ENCODE measurements at regions not wholly inside any gene's neighbourhood (a gene's known extent, or its start where the extent isn't known, plus 50 kb on each side); places are given as distances from the start of the nearest gene placed in this dataset.

DNA sequence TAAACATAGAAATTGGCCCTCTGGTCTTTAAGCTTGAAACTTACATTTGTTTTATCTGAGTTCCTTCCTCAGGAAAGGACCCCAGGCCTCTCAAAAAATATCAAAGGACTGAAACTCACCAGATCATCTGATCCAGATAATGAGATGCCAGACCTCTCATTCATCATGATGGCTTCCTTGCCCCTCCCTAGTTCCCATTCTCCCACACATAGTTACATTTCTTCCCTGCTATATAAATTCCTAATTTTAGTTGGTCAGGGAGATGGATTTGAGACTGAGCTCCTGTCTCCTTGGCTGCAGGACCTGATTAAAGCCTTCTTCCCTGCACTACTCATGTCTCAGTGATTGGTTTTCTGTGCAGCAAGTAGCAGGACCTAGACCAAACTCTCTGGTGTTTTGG lies 119.4 kb upstream of the SPIN1 start:
- H3K36me3 ChIP-seq (ENCODE audit: control insufficient read depth, insufficient read depth, low read length) = no peaks in the 10 kb centered on the region
- H3K27ac Mint-ChIP-seq = no peak overlapping the region
- DNase-seq = no peak

GRCh38 chr9:88267283-88267682 lies 121.0 kb upstream of the SPIN1 start:
- Histone ChIP-seq H3K27ac (ENCODE audit: low read depth, low read length) (no peak overlapping the region), H3K36me3 (ENCODE audit: control insufficient read depth, insufficient read depth, low read length) (no peaks in the 10 kb centered on the region), H3K27me3 (ENCODE audit: control insufficient read depth, insufficient read depth, low read length, poor library complexity, severe bottlenecking) (no peaks in the 10 kb centered on the region), H3K9ac (ENCODE audit: extremely low read depth, low read length, poor library complexity, severe bottlenecking) (no peak overlapping the region), H3K9me3 (ENCODE audit: control insufficient read depth, low read length) (no peaks in the 10 kb centered on the region), H3K4me3 (ENCODE audit: low read length) (no peak overlapping the region), H3K4me1 (ENCODE audit: control insufficient read depth, insufficient read depth, low read length) (no peaks in the 10 kb centered on the region)
- WGBS, 2 experiments (ENCODE audit: insufficient coverage in 1 of 2, insufficient read length in 1 of 2) = 93 to 100% methylated on average over 1 to 3 of the region's 4 CpGs
- no peak for DNase-seq
- no peaks in the 10 kb centered on the region for H3K27me3 Mint-ChIP-seq (ENCODE audit: insufficient read depth)
- H3K9me3 Mint-ChIP-seq = peaks cover 9% of the 10 kb centered on the region
- H3K4me3 Mint-ChIP-seq = no peak overlapping the region
- H3K4me1 Mint-ChIP-seq = no peaks in the 10 kb centered on the region
- H3K27ac Mint-ChIP-seq = no peak overlapping the region
- TF ChIP-seq, protein P1, sequence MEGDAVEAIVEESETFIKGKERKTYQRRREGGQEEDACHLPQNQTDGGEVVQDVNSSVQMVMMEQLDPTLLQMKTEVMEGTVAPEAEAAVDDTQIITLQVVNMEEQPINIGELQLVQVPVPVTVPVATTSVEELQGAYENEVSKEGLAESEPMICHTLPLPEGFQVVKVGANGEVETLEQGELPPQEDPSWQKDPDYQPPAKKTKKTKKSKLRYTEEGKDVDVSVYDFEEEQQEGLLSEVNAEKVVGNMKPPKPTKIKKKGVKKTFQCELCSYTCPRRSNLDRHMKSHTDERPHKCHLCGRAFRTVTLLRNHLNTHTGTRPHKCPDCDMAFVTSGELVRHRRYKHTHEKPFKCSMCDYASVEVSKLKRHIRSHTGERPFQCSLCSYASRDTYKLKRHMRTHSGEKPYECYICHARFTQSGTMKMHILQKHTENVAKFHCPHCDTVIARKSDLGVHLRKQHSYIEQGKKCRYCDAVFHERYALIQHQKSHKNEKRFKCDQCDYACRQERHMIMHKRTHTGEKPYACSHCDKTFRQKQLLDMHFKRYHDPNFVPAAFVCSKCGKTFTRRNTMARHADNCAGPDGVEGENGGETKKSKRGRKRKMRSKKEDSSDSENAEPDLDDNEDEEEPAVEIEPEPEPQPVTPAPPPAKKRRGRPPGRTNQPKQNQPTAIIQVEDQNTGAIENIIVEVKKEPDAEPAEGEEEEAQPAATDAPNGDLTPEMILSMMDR (conservative IDR thresholded peaks at IDR 0.05) = no peak
- no peaks in the 10 kb centered on the region for H3K36me3 Mint-ChIP-seq (ENCODE audit: low read depth)

More for the DNA sequence above, 119.4 kb upstream of the SPIN1 start:
- Histone ChIP-seq H3K27me3 (ENCODE audit: control insufficient read depth, insufficient read depth, low read length, poor library complexity, severe bottlenecking) (no peaks in the 10 kb centered on the region), H3K27ac (ENCODE audit: low read depth, low read length) (no peak overlapping the region), H3K9me3 (ENCODE audit: control insufficient read depth, low read length) (no peaks in the 10 kb centered on the region), H3K4me3 (ENCODE audit: low read length) (no peak overlapping the region), H3K9ac (ENCODE audit: extremely low read depth, low read length, poor library complexity, severe bottlenecking) (no peak overlapping the region), H3K4me1 (ENCODE audit: control insufficient read depth, insufficient read depth, low read length) (no peaks in the 10 kb centered on the region)
- no peaks in the 10 kb centered on the region for H3K27me3 Mint-ChIP-seq (ENCODE audit: insufficient read depth)
- TF ChIP-seq, protein P1 (conservative IDR thresholded peaks at IDR 0.05) = no peak
- H3K9me3 Mint-ChIP-seq = peaks cover 9% of the 10 kb centered on the region
- H3K36me3 Mint-ChIP-seq (ENCODE audit: low read depth) = no peaks in the 10 kb centered on the region
- H3K4me3 Mint-ChIP-seq = no peak overlapping the region
- H3K4me1 Mint-ChIP-seq = no peaks in the 10 kb centered on the region

GRCh38 chr9:88266416-88266815 lies 121.8 kb upstream of the SPIN1 start:
- Histone ChIP-seq H3K36me3 (ENCODE audit: control insufficient read depth, insufficient read depth, low read length) (no peaks in the 10 kb centered on the region), H3K27me3 (ENCODE audit: control insufficient read depth, insufficient read depth, low read length, poor library complexity, severe bottlenecking) (no peaks in the 10 kb centered on the region), H3K4me3 (ENCODE audit: low read length) (no peak overlapping the region), H3K27ac (ENCODE audit: low read depth, low read length) (no peak overlapping the region), H3K4me1 (ENCODE audit: control insufficient read depth, insufficient read depth, low read length) (no peaks in the 10 kb centered on the region), H3K9ac (ENCODE audit: extremely low read depth, low read length, poor library complexity, severe bottlenecking) (no peak overlapping the region), H3K9me3 (ENCODE audit: control insufficient read depth, low read length) (no peaks in the 10 kb centered on the region)
- H3K9me3 Mint-ChIP-seq = peaks cover 9% of the 10 kb centered on the region
- H3K27me3 Mint-ChIP-seq (ENCODE audit: insufficient read depth) = no peaks in the 10 kb centered on the region
- DNase-seq = no peak
- 88 to 89% methylated on average over 2 of the region's 2 CpGs for WGBS, 2 experiments (ENCODE audit: insufficient coverage in 1 of 2, insufficient read length in 1 of 2)
- no peak overlapping the region for H3K4me3 Mint-ChIP-seq
- H3K27ac Mint-ChIP-seq = no peak overlapping the region
- no peaks in the 10 kb centered on the region for H3K4me1 Mint-ChIP-seq
- TF ChIP-seq, protein P1 (conservative IDR thresholded peaks at IDR 0.05) = no peak
- no peaks in the 10 kb centered on the region for H3K36me3 Mint-ChIP-seq (ENCODE audit: low read depth)

All from endodermal cell (in vitro differentiated cells).